WERI-Rb-1 (cell line): ENCODE measurements at regions not wholly inside any gene's neighbourhood (a gene's known extent, or its start where the extent isn't known, plus 50 kb on each side); places are given as distances from the start of the nearest gene placed in this dataset.
A peak's percentile ranks its signal among the peaks of the same experiment; 100 is the strongest.

ENCODE experiments used
- DNase-seq: peaks from one replicate; pipeline ENCODE4 v3.0.0-alpha.2; 2020
- H3K27ac ChIP-seq: fragments of 250-450 bp; sonication (Bioruptor Pico); 2 replicates; pipeline ENCODE4 v1.5.1; 2020; ENCODE audit warnings: mild to moderate bottlenecking, moderate library complexity
- H3K27me3 ChIP-seq: fragments of 250-450 bp; sonication (Bioruptor Pico); 2 replicates; pipeline ENCODE4 v1.5.1; 2021; ENCODE audit warnings: mild to moderate bottlenecking, low read depth, moderate library complexity; ENCODE audit not compliant: insufficient read depth, severe bottlenecking
- H3K36me3 ChIP-seq: fragments of 250-450 bp; sonication (Bioruptor Pico); 2 replicates; pipeline ENCODE4 v1.5.1; 2020; ENCODE audit warnings: mild to moderate bottlenecking, moderate library complexity
- H3K4me3 ChIP-seq: 2 replicates; pipeline ENCODE4 v1.5.1; 2011; ENCODE audit warnings: low read depth, mild to moderate bottlenecking, control low read depth, low read length
- H3K9me3 ChIP-seq: fragments of 250-450 bp; sonication (Bioruptor Pico); 2 replicates; pipeline ENCODE4 v1.5.1; 2021; ENCODE audit warnings: mild to moderate bottlenecking, moderate library complexity; ENCODE audit not compliant: severe bottlenecking
- TF ChIP-seq, protein P1 (sequence below): IDR thresholded peaks from 2 replicates; pipeline ENCODE4 v1.5.1; 2011; ENCODE audit warnings: low read depth, mild to moderate bottlenecking, control low read depth, inconsistent platforms, low read length

DNA sequence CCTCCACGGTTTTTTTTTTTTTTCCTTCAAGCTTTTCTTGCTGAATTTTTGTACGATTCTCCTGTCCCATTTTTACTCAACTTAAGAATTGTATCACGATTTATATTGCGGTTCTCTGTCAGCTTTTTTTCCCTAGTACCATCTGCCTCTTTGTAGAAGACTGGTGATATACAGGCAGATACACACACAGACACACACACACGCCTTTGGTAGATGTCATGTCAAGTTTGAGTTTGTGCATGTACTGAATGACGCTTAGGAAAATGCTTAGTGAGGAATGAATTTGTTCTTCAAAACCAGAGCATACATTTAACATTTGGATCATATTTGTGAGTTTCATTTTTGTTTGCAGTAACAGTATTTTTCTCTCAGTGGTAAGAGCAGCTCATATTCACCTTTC lies 82.0 kb upstream of the MBNL2 start:
- TF ChIP-seq, protein P1, sequence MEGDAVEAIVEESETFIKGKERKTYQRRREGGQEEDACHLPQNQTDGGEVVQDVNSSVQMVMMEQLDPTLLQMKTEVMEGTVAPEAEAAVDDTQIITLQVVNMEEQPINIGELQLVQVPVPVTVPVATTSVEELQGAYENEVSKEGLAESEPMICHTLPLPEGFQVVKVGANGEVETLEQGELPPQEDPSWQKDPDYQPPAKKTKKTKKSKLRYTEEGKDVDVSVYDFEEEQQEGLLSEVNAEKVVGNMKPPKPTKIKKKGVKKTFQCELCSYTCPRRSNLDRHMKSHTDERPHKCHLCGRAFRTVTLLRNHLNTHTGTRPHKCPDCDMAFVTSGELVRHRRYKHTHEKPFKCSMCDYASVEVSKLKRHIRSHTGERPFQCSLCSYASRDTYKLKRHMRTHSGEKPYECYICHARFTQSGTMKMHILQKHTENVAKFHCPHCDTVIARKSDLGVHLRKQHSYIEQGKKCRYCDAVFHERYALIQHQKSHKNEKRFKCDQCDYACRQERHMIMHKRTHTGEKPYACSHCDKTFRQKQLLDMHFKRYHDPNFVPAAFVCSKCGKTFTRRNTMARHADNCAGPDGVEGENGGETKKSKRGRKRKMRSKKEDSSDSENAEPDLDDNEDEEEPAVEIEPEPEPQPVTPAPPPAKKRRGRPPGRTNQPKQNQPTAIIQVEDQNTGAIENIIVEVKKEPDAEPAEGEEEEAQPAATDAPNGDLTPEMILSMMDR, result no peak
- Histone ChIP-seq H3K9me3 (no peaks in the 10 kb centered on the region), H3K27me3 (no peaks in the 10 kb centered on the region), H3K27ac (no peak overlapping the region), H3K36me3 (no peaks in the 10 kb centered on the region), H3K4me3 (no peak overlapping the region)
- DNase-seq, result no peak

DNA sequence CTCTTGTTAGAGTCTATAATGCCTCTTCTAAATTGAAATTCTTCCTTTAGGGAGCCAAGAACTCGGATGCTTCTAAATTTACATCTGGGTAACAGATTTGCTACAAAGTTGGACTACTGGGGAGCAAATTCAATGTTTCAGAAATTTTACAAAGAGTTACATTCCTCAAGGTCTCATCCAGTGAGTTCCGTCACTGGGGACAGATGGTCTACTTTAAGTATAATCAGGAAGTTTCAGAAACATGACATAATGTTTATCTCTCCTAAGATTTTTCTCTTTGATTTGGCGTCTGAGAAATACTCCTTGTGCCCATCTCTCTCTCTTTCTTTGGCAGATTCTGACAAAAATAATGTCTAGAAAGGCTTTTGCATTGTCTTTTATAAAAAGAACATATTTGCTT lies 81.5 kb upstream of the MBNL2 start:
- Histone ChIP-seq H3K27ac (no peak overlapping the region), H3K9me3 (no peaks in the 10 kb centered on the region)

DNA sequence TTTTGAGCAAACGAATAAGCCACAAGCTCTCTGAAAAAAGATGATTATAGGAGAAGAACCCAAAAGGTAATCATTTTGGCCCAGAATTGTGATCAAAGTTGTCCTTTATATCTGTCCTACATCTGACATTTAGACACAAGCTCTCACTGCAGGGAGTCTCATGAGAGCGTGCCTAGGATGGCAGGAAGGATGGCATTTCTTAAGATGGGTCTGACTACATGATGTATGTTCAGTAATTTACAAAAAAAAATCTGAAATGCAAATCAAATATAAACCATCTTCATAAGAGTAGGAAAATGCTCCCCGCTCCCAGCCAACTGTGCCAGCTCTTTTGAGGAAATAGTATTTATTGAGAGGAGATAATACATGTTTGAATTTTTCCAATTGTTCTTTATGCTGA lies 81.0 kb upstream of the MBNL2 start:
- no peaks in the 10 kb centered on the region for H3K36me3 ChIP-seq
- no peaks in the 10 kb centered on the region for H3K27me3 ChIP-seq
- no peak overlapping the region for H3K4me3 ChIP-seq
- H3K27ac ChIP-seq, result no peak overlapping the region
- H3K9me3 ChIP-seq, result no peaks in the 10 kb centered on the region
- TF ChIP-seq, protein P1, result no peak
- DNase-seq, result no peak

More for the DNA sequence above, 81.5 kb upstream of the MBNL2 start:
- DNase-seq, result no peak
- TF ChIP-seq, protein P1, result no peak
- no peaks in the 10 kb centered on the region for H3K36me3 ChIP-seq
- H3K4me3 ChIP-seq, result no peak overlapping the region
- no peaks in the 10 kb centered on the region for H3K27me3 ChIP-seq

DNA sequence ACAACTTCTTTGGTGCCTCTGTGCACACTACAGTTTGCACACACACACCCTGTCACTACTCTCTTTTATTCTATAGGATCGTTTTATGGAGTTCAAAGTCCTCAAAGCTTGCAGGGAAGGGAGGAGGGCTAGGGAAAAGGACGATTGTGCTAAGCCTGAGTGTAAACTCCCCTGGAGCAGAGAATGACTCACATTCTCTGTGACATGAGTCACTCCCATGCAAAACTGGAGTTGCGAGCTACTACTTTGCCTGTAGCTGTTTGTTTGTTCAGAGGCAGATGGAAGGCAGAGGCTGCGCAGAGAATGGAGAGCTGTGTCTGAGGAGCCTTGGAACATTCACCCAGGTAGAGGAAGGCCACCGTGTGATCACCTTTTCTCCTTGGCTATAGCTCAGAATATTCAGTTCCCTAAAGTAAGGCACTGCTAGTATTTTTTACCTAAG lies 80.5 kb upstream of the MBNL2 start:
- H3K27ac ChIP-seq, result no peak overlapping the region
- peak; percentile 27 for DNase-seq
- TF ChIP-seq, protein P1, result no peak
- H3K4me3 ChIP-seq, result no peak overlapping the region
- H3K9me3 ChIP-seq, result no peaks in the 10 kb centered on the region
- H3K36me3 ChIP-seq, result no peaks in the 10 kb centered on the region
- no peaks in the 10 kb centered on the region for H3K27me3 ChIP-seq

DNA sequence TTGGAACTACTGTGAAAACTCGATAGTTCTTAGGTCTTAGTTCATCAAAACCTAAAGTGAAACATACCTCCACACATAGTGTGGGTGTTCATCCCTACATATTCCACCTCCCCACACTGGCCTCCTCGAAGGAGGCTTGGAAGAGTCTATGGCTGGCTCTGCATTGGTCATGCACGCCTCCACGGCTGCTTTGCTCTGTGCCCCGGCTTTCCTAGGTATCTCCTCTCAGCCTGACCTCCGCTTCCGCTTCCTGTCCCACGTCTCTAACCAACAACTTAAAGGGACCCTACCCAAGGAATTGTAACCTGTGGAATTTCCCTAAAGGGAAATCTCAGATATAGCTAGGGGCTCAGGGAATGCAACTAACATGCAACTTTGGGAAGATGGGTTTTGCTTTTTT lies 79.7 kb upstream of the MBNL2 start:
- TF ChIP-seq, protein P1, result no peak
- no peak for DNase-seq
- Histone ChIP-seq H3K4me3 (no peak overlapping the region), H3K9me3 (no peaks in the 10 kb centered on the region), H3K27me3 (no peaks in the 10 kb centered on the region), H3K27ac (no peak overlapping the region), H3K36me3 (no peaks in the 10 kb centered on the region)

DNA sequence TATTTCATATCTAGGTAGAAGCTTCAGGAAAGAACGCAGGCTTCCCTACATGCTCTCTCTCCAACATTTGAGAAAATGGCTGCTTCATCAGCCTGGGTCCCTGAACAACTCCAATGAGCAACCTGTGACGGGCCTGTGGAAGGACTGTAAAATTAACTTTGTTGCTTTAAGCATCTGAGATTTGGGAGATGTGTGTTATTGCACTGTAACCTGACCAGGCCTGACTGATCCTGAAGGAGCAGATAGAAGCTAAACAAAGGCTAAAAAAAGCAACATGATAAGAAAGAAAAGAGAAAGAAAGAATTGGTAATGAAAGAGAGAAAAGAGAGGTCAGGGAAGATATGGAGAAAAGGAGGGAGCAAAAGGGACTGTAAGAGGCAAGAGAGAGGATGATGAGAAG lies 77.1 kb upstream of the MBNL2 start:
- no peaks in the 10 kb centered on the region for H3K27me3 ChIP-seq
- H3K27ac ChIP-seq, result no peak overlapping the region
- TF ChIP-seq, protein P1, result no peak
- no peak for DNase-seq
- no peak overlapping the region for H3K4me3 ChIP-seq
- H3K9me3 ChIP-seq, result no peaks in the 10 kb centered on the region
- H3K36me3 ChIP-seq, result no peaks in the 10 kb centered on the region
